GM18519 (cell line): ENCODE measurements at regions not wholly inside any gene's neighbourhood (a gene's known extent, or its start where the extent isn't known, plus 50 kb on each side); places are given as distances from the start of the nearest gene placed in this dataset.

Source experiments
- ATAC-seq: cut with Tn5 transposase; IDR thresholded peaks from one replicate; pipeline ENCODE4 v1.9.1; 2021; ENCODE audit warnings: mild to moderate bottlenecking, moderate library complexity; ENCODE audit not compliant: unreplicated experiment, low FRiP score

DNA sequence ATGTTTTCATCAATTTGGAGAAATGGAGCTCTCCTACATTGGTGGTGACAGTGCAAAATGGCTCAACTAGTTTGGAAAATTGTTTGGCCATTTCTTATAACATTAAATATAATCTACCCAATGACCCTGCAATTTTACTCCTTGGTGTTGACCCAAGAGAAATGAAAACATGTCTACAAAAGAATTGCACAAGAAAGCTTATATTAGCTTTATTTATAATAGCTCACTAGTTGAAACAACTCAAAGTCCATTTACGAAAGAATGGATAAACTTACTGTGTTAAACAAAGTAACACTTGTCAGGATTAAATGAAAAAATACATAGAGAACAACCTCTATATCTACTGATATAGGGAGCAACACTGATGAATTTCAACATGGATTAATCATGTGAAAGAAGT, 539.9 kb downstream of the DNAJB9 start:
- ATAC-seq = no peak

GRCh38 chr7:109111086-109111485, 541.4 kb downstream of the DNAJB9 start:
- no peak for ATAC-seq

DNA sequence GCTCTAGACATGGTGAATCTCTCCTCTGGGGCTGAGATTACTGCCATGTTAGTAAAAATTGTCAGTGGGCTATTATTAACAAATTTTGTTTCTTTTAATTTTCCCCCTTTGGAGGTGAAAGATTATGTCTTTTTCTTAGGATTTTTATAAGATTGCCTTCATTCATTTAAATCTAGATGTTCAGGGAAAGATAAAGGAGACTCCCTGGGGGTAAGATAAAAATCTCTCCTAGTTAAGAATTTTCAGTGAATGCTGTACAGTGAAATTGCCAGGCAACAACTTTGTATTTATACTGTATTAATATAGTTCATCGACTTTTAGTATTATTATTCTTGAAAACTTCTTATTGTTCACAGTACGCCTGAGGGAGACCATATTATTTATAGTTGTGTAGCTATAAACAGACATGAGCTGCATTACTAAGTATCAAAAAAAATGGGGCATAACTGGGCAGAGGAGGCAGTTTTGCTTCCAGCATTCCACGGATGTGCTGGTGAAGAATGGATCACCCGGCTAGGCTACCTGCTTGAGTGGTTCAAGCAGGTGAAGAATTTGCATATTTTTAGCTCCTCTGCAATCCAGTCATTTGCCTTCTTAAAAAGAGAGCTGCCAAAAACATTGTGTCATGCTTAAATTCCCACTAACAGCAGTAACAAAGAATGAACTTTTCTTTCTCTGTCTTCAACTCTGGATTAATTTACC, 552.1 kb downstream of the DNAJB9 start:
- no peak for ATAC-seq

GRCh38 chr7:109125001-109125400, 555.3 kb downstream of the DNAJB9 start:
- ATAC-seq = no peak

DNA sequence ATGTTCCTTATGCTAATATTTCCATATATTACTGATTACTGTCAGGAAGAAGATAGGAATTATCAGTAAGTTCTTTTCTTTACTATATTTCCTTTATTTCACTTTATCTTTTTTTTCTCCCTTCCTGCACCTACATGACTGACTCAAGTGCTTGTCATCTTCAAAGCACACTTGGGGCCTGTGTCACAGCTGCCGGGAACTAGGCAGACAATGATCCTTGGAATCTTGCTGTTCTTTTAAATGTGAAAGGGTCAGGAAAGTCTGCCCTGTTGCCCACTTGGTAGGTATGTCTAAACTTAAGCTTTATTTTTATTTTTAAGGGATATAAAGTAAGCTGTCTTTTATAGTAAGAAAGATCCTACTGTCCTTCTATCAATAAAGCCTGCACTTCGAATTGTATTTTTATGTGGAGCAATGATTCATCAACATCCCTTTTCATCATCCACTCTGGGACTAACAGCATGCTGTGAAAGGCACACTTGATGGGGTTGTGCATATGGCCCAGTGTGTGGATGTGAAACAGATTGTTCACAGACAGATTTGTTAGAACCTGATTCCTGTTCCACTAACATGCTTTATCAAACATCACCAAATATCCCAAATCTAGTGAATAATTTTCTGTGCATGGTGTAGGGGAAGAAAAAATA, 556.9 kb downstream of the DNAJB9 start:
- no peak for ATAC-seq

DNA sequence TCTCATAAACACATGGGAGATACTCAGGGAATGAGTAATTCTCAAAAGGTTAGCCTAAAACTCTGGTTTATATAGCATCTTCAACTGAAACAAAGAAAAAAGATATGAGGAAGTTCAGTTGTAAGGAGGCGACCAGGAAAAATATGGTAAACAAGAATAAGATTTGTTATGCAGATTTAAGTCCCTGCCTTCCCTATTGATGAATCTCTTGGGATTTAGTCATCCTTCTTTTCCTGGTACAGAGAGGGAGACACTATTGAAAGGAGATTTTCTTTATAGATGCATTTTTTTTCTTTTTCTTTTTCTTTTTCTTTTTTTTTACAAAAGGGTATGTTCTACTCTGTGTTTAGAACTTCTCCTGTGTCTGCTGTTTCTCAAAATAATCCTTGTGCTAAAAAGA, 557.5 kb downstream of the DNAJB9 start:
- ATAC-seq = no peak

DNA sequence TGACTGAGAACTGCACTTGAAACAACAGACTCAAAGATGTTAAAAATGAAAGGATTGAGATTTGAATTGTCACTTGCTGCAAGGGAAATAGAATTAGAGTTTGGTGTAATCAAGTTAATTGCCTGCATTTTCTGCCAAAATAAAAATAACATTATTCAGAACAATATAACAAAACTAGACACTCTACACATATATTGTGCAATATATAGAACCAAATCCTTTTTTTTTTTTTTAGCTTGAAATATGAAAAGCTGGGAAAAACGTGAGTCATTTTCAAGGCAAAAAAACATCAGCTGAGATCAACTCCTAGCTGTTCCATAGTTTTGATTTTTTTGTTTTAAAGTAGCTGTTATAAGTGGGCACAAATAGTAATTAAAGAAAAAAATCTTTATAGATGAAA, 561.5 kb downstream of the DNAJB9 start:
- no peak for ATAC-seq

- no peak for ATAC-seq
Observed at GRCh38 chr7:109136893-109137292, 567.2 kb downstream of the DNAJB9 start.

GRCh38 chr7:109154748-109155147, 585.1 kb downstream of the DNAJB9 start:
- no peak for ATAC-seq

DNA sequence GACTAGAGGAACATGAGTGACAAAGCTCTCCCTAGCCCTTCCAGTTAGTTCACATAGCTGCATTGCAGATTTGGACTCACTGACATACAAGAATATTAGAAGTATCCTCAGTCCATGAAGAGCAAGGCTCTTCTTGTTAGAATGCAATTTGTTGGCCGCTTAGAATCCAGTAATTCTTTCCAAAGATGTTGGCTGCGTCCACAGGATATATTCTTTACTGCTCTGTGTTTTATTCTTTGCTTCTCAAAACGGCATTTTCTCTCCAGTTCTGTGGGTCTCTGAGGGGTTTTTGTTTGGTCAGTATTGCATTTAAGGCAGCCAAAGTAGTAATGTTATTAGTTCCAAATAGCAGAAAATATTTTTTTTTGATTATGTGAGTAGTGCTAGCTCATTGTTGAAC, 588.6 kb downstream of the DNAJB9 start:
- no peak for ATAC-seq

GRCh38 chr7:109176661-109177060, 607.0 kb downstream of the DNAJB9 start:
- no peak for ATAC-seq

DNA sequence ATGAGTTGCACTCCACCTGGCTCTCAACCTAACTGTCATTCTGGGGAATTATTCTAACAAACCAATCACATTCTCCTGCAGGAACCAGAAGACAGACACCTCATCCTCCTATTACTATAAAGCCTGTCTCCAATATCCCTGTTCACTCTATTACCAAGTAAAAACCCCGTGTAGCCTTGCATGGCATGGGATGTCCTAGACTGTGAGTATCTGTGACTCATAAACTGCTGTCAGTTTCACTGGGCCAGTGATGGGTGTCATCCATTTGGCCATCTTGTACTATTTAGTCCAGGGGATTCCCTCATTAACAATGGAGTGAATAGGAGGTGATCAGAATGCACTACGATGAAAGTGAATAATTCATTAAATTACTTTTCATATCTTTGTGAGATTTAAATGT, 608.7 kb downstream of the DNAJB9 start:
- no peak for ATAC-seq

GRCh38 chr7:109179601-109180000, 609.9 kb downstream of the DNAJB9 start:
- no peak for ATAC-seq

GRCh38 chr7:109190766-109191398, 621.2 kb downstream of the DNAJB9 start:
- no peak for ATAC-seq

DNA sequence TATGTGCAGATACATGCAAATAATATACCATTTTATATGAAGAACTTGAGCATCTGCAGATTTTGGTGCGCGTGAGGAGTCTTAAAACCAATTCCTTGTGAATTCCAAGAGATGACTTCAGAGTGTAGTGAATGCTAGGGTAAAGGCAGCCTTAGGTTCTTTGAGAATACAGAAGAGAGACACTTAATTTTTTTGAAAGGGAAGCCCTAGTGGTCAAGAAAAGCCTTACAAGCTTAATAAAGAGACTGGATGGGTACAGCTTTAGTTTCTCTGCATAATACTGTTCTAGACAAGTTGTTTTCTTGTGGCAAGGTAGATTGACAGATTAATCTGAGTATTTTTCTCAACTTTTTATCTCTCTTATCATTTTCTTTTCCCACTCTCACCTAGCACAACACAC, 636.5 kb downstream of the DNAJB9 start:
- no peak for ATAC-seq

DNA sequence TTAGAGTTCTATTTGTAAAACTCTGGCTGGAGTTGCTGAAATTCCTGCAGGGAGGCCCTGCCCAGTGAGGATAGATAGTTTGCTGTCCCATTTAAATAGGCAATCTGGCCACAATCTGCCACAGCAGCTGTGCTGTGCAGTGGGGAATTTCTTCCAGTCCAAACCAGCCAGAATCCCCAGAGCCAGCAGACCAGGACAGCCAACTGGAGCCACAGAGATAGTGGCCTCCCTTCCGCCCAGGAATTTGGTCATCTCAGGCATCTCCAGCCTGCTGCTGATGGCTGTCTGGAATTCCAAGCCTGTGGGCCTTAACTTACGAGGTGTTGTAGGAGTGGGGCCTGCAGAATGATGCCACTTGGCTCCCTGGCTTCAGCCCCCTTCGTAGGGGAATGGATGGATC, 643.4 kb downstream of the DNAJB9 start:
- ATAC-seq = no peak

GRCh38 chr7:109215341-109215740, 645.7 kb downstream of the DNAJB9 start:
- no peak for ATAC-seq

GRCh38 chr7:109224100-109224499, 654.4 kb downstream of the DNAJB9 start:
- ATAC-seq = no peak

DNA sequence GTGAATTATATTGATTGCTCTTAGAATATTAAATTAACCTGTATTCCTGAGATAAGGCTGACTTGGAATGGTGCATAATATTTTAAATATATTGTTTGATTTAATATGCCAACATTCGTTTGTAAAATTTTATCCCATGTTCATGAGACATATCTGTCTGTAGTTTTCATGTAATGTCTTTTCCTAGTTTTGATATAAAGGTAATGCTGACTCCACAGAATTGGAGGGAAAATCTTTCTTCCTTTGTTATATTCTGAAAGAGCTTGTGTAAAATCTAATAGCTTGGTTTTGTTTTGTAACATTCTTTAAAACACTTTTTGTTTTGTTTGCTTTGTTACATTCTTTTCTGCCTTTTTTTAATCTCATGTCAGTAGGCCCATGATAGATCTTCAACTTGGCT, 657.0 kb downstream of the DNAJB9 start:
- ATAC-seq = no peak

- ATAC-seq = no peak
Observed at GRCh38 chr7:109235316-109235715, 665.6 kb downstream of the DNAJB9 start.

DNA sequence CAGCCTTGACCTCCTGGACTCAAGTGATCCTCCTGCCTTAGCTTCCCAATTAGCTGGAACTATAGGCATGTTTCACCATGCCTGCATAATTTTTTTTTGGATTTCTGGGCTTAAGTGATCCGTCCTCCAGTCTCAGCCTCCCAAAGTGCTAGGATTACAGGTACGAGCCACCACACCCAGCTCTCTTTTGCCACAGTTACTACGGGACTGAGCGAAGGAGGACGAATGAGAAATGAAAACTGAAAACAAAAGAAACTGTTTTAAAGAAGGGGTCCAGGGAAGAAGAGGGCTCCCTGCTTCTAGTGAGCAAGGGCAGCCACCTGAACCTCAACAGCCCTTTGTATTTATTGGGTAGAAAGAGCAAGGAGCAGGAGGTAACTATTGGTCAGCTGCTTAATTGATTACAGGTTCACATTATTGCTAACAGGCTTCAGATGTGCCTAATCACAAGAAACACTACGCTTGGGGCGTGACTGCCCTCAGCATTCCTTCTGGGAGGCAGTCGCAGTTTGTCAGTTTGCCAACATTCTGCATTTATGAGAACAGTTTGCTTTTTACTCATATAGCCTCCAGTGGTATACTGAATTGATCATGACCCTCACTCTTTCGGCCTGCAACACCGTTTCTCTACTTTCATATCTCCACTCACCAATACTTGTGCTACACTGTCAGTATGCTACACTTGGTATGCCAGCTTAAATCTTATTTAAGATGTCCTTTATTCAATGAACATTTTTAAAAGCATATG, 676.8 kb downstream of the DNAJB9 start:
- ATAC-seq = no peak
